ENCODE measurements at regions not wholly inside any gene's neighbourhood (a gene's known extent, or its start where the extent isn't known, plus 50 kb on each side); places are given as distances from the start of the nearest gene placed in this dataset.
A peak's percentile ranks its signal among the peaks of the same experiment; 100 is the strongest.

- no peak overlapping the region for H3K4me3 ChIP-seq (ENCODE audit: low read depth, low read length)
- H3K27ac ChIP-seq = no peak overlapping the region
- no peak for DNase-seq
- no peaks in the 10 kb centered on the region for H3K36me3 ChIP-seq (replicated peaks)
- in situ Hi-C loops (cut with HindIII; ENCODE audit: low pct_ligation_motif_present, low sequenced_read_pairs) = loop anchor here (25.0 kb wide), 1 partner anchor 842 kb away; the partner anchor contains the start of gene NR4A2
- H3K27me3 ChIP-seq (replicated peaks) = no peaks in the 10 kb centered on the region
- no peak for TF ChIP-seq CTCF (IDR thresholded peaks at IDR 0.05; ENCODE audit: low read depth, low read length, missing control alignments)
Observed at GRCh38 chr2:157179324-157180105, 78.0 kb upstream of the GALNT5 start.

- Histone ChIP-seq H3K27me3 (replicated peaks) (no peaks in the 10 kb centered on the region), H3K36me3 (replicated peaks) (no peaks in the 10 kb centered on the region), H3K4me3 (ENCODE audit: low read depth, low read length) (no peak overlapping the region), H3K27ac (no peak overlapping the region)
- in situ Hi-C loops (cut with HindIII; ENCODE audit: low pct_ligation_motif_present, low sequenced_read_pairs) = loop anchor here (25.0 kb wide), 1 partner anchor 843 kb away; the partner anchor contains the start of gene NR4A2
- TF ChIP-seq CTCF (IDR thresholded peaks at IDR 0.05; ENCODE audit: low read depth, low read length, missing control alignments) = no peak
- DNase-seq = no peak
Observed at GRCh38 chr2:157180359-157180758, 77.1 kb upstream of the GALNT5 start.

- Histone ChIP-seq H3K4me3 (ENCODE audit: low read depth, low read length) (no peak overlapping the region), H3K27ac (peak overlapping the region; percentile 90), H3K36me3 (replicated peaks) (no peaks in the 10 kb centered on the region), H3K27me3 (replicated peaks) (no peaks in the 10 kb centered on the region)
- in situ Hi-C loops (cut with HindIII; ENCODE audit: low pct_ligation_motif_present, low sequenced_read_pairs) = loop anchor here (25.0 kb wide), 1 partner anchor 844 kb away; the partner anchor contains the start of gene NR4A2
- no peak for TF ChIP-seq CTCF (IDR thresholded peaks at IDR 0.05; ENCODE audit: low read depth, low read length, missing control alignments)
- no peak for DNase-seq
Observed at GRCh38 chr2:157181234-157181633, 76.3 kb upstream of the GALNT5 start.

GRCh38 chr2:157182204-157182709 lies 75.2 kb upstream of the GALNT5 start:
- in situ Hi-C loops (cut with HindIII; ENCODE audit: low pct_ligation_motif_present, low sequenced_read_pairs) = loop anchor here (25.0 kb wide), 1 partner anchor 845 kb away; the partner anchor contains the start of gene NR4A2
- peak overlapping the region; percentile 90 for H3K27ac ChIP-seq
- no peak for DNase-seq

GRCh38 chr2:157182834-157183396 lies 74.6 kb upstream of the GALNT5 start:
- in situ Hi-C loops (cut with HindIII; ENCODE audit: low pct_ligation_motif_present, low sequenced_read_pairs) = loop anchor here (25.0 kb wide), 1 partner anchor 846 kb away; the partner anchor contains the start of gene NR4A2
- H3K4me3 ChIP-seq (ENCODE audit: low read depth, low read length) = no peak overlapping the region
- TF ChIP-seq CTCF (IDR thresholded peaks at IDR 0.05; ENCODE audit: low read depth, low read length, missing control alignments) = no peak
- H3K27ac ChIP-seq = peak overlapping the region; percentile 90
- H3K27me3 ChIP-seq (replicated peaks) = no peaks in the 10 kb centered on the region
- peak; percentile 79 for DNase-seq
- H3K36me3 ChIP-seq (replicated peaks) = no peaks in the 10 kb centered on the region

More at GRCh38 chr2:157182204-157182709, 75.2 kb upstream of the GALNT5 start:
- Histone ChIP-seq H3K36me3 (replicated peaks) (no peaks in the 10 kb centered on the region), H3K27me3 (replicated peaks) (no peaks in the 10 kb centered on the region), H3K4me3 (ENCODE audit: low read depth, low read length) (no peak overlapping the region)
- no peak for TF ChIP-seq CTCF (IDR thresholded peaks at IDR 0.05; ENCODE audit: low read depth, low read length, missing control alignments)

All from brain microvascular endothelial cell (primary cell).